Lower leg skin (tissue), 3 donors: ENCODE measurements at regions not wholly inside any gene's neighbourhood (a gene's known extent, or its start where the extent isn't known, plus 50 kb on each side); places are given as distances from the start of the nearest gene placed in this dataset.

Experiments used
- CTCF ChIP-seq, 3 donors: fragments of 450-650 bp; IDR thresholded peaks; one replicate each; pipeline ENCODE4 v1.5.1; 2016; ENCODE audit warnings: antibody characterized with exemption in 3 of 3, mild to moderate bottlenecking in 3 of 3, moderate library complexity in 2 of 3
- POLR2A ChIP-seq, 2 donors: fragments of 450-650 bp; IDR thresholded peaks; one replicate each; pipeline ENCODE4 v1.6.1; 2016 to 2017; ENCODE audit warnings: antibody characterized with exemption in 2 of 2, mild to moderate bottlenecking in 1 of 2, moderate library complexity in 1 of 2

- TF ChIP-seq POLR2A (IDR thresholded peaks at IDR 0.05) (no peak), CTCF (IDR thresholded peaks at IDR 0.05) (no peak)
Measured at GRCh38 chr11:91243051-91243450, 981.6 kb upstream of the FAT3 start.
